HG02571 (cell line): ENCODE measurements at regions not wholly inside any gene's neighbourhood (a gene's known extent, or its start where the extent isn't known, plus 50 kb on each side); places are given as distances from the start of the nearest gene placed in this dataset.

Experiments used
- ATAC-seq: cut with Tn5 transposase; IDR thresholded peaks from one replicate; pipeline ENCODE4 v1.9.1; 2021; ENCODE audit warnings: mild to moderate bottlenecking, moderate library complexity; ENCODE audit not compliant: unreplicated experiment

DNA sequence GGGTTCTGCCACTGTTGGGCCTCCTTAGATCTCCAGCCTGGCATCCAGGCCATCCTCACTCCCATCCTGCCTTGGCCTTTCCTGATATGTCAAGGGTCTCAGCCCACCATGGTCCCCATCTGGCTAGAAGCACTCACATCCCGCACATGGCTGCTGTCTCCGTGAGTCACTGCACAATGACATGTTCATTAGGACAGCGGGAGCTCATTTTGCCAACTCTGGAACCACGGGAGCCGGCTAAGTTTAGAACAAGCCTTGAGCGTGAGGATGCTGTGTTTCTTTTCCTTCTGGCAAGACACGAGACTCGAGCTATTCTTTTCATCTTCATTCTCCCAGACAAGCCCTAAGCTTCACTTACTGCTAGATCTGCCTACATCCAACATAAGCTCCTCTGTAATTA is 65.7 kb upstream of the KSR1 start:
- ATAC-seq = no peak

- ATAC-seq = no peak
Observed at GRCh38 chr17:27391427-27391826, 64.8 kb upstream of the KSR1 start.

GRCh38 chr17:27396045-27396444 is 60.2 kb upstream of the KSR1 start:
- no peak for ATAC-seq

DNA sequence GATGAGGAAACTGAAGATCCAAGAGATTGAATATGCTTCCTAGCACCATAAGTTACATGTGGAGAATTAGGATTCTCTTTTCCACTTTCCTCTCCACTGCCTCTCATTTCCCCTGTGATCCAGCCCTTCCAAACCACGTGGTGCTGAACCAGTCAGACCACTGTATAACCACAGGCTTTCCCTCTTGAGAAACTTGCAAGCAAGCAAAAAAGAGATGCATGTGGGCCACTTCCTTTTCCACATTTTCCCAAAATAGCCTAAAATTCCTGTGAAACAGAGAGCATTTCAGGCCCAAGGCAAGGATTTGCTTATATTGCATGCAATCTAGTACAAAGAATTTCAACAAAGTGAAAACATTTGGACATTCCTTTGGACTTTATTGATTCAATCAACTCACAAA is 59.3 kb upstream of the KSR1 start:
- no peak for ATAC-seq

- no peak for ATAC-seq
Observed at GRCh38 chr17:27398691-27399090, 57.6 kb upstream of the KSR1 start.

DNA sequence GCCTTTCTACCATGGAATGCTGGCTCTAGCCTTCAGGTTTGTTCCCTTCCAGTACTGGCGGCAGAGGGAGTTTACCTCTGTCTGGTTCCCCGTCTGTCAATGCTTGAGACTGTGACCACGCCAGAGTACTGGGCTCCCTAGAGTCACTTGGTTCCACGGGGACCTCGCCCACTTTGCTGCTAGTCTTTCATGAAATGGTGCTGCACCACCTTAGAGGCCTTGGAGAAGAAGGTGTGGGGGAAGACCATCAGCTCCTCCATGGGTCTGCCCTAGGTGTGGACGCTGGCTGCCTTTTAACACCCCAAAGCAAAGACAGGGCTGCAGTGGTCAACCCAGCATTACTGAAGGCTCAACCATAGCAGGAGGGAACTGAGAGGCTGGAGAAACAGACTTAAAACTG is 55.3 kb upstream of the KSR1 start:
- ATAC-seq = no peak

GRCh38 chr17:27402943-27403342 is 53.3 kb upstream of the KSR1 start:
- no peak for ATAC-seq

DNA sequence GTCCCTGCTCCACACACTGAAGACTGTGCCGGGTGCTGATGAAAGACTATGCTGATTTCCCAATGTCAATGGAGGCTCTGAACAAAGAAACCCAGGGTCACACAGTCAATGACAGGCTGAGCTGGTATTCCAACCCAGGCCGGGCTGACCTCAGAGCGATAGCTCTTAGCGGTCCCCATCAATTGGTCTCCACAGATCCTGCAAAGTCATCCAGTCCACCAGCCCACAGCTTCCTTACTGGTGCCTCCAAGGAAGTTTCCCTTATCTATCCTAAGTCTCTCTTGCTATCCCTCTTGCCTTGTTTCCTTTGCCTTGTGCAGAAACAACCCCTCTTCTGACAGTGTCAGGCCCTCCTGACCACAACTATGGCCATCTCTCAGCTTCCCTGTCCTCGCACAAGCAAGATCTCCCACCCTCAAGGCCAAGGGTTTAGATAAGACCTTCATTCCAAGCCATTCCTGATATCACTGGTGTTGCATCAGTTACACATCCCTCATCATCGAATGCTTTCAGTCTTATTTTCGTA is 52.7 kb upstream of the KSR1 start:
- ATAC-seq = no peak

DNA sequence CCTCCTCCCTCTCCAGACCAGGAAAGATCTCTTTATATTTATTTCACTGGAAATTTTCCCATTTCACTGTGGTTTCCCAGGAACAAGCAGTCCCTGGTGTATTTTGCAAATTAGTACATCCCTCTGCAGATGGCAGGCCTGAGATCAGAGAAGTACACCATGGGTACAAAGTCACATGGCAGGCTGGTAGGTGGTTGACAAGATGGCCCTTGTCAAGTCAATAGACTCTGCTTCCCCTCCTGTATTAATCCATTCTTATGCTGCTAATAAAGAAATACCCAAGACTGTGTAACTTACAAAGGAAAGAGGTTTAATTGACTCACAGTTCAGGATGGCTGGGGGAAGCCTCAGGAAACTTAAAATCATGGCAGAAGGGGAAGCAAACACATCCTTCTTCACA is 51.6 kb upstream of the KSR1 start:
- no peak for ATAC-seq
